H9 (cell line): ENCODE measurements at regions not wholly inside any gene's neighbourhood (a gene's known extent, or its start where the extent isn't known, plus 50 kb on each side); places are given as distances from the start of the nearest gene placed in this dataset.

Experiments
- DNase-seq: peaks from one replicate; pipeline ENCODE4 v3.0.0-alpha.2; 2017
- H2AFZ ChIP-seq: one replicate; pipeline ENCODE4 v1.6.1; 2013; ENCODE audit warnings: mild to moderate bottlenecking, low read length, control low read depth, moderate library complexity
- H2AK5ac ChIP-seq: 2 replicates; pipeline ENCODE4 v1.6.1; 2013; ENCODE audit warnings: low read length, control low read depth, mixed read lengths; ENCODE audit not compliant: insufficient read length
- H2BK120ac ChIP-seq: one replicate; pipeline ENCODE4 v1.6.1; 2013; ENCODE audit warnings: low read depth, mild to moderate bottlenecking, low read length, control low read depth, inconsistent platforms; ENCODE audit not compliant: poor library complexity, severe bottlenecking
- H2BK12ac ChIP-seq: 2 replicates; pipeline ENCODE4 v1.6.1; 2013; ENCODE audit warnings: low read length, control low read depth, mixed read lengths, low read depth; ENCODE audit not compliant: insufficient read length
- H2BK15ac ChIP-seq: 2 replicates; pipeline ENCODE4 v1.6.1; 2013; ENCODE audit warnings: low read depth, low read length, control low read depth
- H2BK20ac ChIP-seq: one replicate; pipeline ENCODE4 v1.6.1; 2013; ENCODE audit warnings: low read depth, mild to moderate bottlenecking, low read length, control low read depth, inconsistent platforms; ENCODE audit not compliant: poor library complexity, severe bottlenecking
- H2BK5ac ChIP-seq: 2 replicates; pipeline ENCODE4 v1.6.1; 2013; ENCODE audit warnings: low read length, control low read depth, mixed read lengths; ENCODE audit not compliant: insufficient read length
- H3K14ac ChIP-seq: 2 replicates; pipeline ENCODE4 v1.6.1; 2013; ENCODE audit warnings: low read length, control low read depth; ENCODE audit not compliant: insufficient read depth
- H3K18ac ChIP-seq: 2 replicates; pipeline ENCODE4 v1.6.1; 2013; ENCODE audit warnings: low read depth, mild to moderate bottlenecking, mixed read lengths, low read length, control low read depth; ENCODE audit not compliant: insufficient read length
- H3K23ac ChIP-seq: 2 replicates; pipeline ENCODE4 v1.6.1; 2013; ENCODE audit warnings: low read length, control low read depth, mixed read lengths, low read depth; ENCODE audit not compliant: insufficient read length
- H3K23me2 ChIP-seq: 2 replicates; pipeline ENCODE4 v1.6.1; 2013; ENCODE audit warnings: low read depth, mild to moderate bottlenecking, mixed read lengths, low read length, control low read depth; ENCODE audit not compliant: insufficient read length, poor library complexity, severe bottlenecking
- H3K27ac ChIP-seq: 2 replicates; pipeline ENCODE4 v1.5.1; 2013; ENCODE audit warnings: low read length, control low read depth, mixed read lengths, low read depth; ENCODE audit not compliant: insufficient read length
- H3K27me3 ChIP-seq: 2 replicates; pipeline ENCODE4 v1.6.1; 2013; ENCODE audit warnings: low read length, control low read depth, inconsistent platforms; ENCODE audit not compliant: insufficient read depth
- H3K4ac ChIP-seq: 2 replicates; pipeline ENCODE4 v1.6.1; 2013; ENCODE audit warnings: low read depth, mild to moderate bottlenecking, control low read depth, inconsistent platforms, low read length, moderate library complexity
- H3K4me1 ChIP-seq: 2 replicates; pipeline ENCODE4 v1.6.1; 2013; ENCODE audit warnings: low read length, control low read depth, inconsistent platforms; ENCODE audit not compliant: insufficient read depth
- H3K4me2 ChIP-seq: 2 replicates; pipeline ENCODE4 v1.6.1; 2013; ENCODE audit warnings: low read length, control low read depth, mixed read lengths; ENCODE audit not compliant: insufficient read length, insufficient read depth
- H3K56ac ChIP-seq: 2 replicates; pipeline ENCODE4 v1.6.1; 2013; ENCODE audit warnings: low read depth, mild to moderate bottlenecking, mixed read lengths, low read length, control low read depth; ENCODE audit not compliant: insufficient read length
- H3K79me1 ChIP-seq: 2 replicates; pipeline ENCODE4 v1.6.1; 2013; ENCODE audit warnings: low read depth, mild to moderate bottlenecking, moderate library complexity, low read length, control low read depth, inconsistent platforms; ENCODE audit not compliant: insufficient read depth, poor library complexity, severe bottlenecking
- H3K79me2 ChIP-seq: 2 replicates; pipeline ENCODE4 v1.6.1; 2013; ENCODE audit warnings: low read length, control low read depth, inconsistent platforms; ENCODE audit not compliant: insufficient read depth
- H3K9ac ChIP-seq: 2 replicates; pipeline ENCODE4 v1.6.1; 2013; ENCODE audit warnings: low read length, control low read depth, mixed read lengths; ENCODE audit not compliant: insufficient read length; ENCODE audit errors: extremely low read depth
- H3K9me3 ChIP-seq: one replicate; pipeline ENCODE4 v1.6.1; 2013; ENCODE audit warnings: low read depth, low read length, inconsistent platforms; ENCODE audit not compliant: control insufficient read depth
- H3T11ph ChIP-seq: one replicate; pipeline ENCODE4 v1.6.1; 2013; ENCODE audit warnings: mild to moderate bottlenecking, low read length, control low read depth, inconsistent platforms
- H4K20me1 ChIP-seq: one replicate; pipeline ENCODE4 v1.6.1; 2013; ENCODE audit not compliant: control insufficient read depth, insufficient read length, insufficient read depth
- H4K5ac ChIP-seq: 2 replicates; pipeline ENCODE4 v1.6.1; 2013; ENCODE audit warnings: low read depth, mild to moderate bottlenecking, mixed read lengths, low read length, control low read depth; ENCODE audit not compliant: insufficient read length
- H4K8ac ChIP-seq: replicated peaks from 2 replicates; pipeline ENCODE4 v1.6.1; 2013; ENCODE audit warnings: low read length, control low read depth, mixed read lengths, low read depth; ENCODE audit not compliant: insufficient read length
- H4K91ac ChIP-seq: 2 replicates; pipeline ENCODE4 v1.6.1; 2013; ENCODE audit warnings: low read depth, mild to moderate bottlenecking, moderate library complexity, mixed read lengths, low read length, control low read depth; ENCODE audit not compliant: insufficient read length
- H3K27ac Mint-ChIP-seq, 3 experiments: 2 replicates in 2 of 3; 3 replicates in 1 of 3; pipeline ENCODE4 v1.8.0; 2020 to 2021; ENCODE audit warnings: mixed read lengths in 3 of 3, mild to moderate bottlenecking in 1 of 3, moderate library complexity in 1 of 3
- H3K27me3 Mint-ChIP-seq: 2 replicates; pipeline ENCODE4 v1.8.0; 2021; ENCODE audit warnings: low read depth, mild to moderate bottlenecking, moderate library complexity, mixed read lengths
- H3K36me3 Mint-ChIP-seq, 3 experiments: 2 replicates in 2 of 3; 3 replicates in 1 of 3; pipeline ENCODE4 v1.8.0; 2020 to 2021; ENCODE audit warnings: low read depth in 3 of 3, mixed read lengths in 3 of 3; ENCODE audit not compliant: insufficient read depth in 1 of 3
- H3K4me1 Mint-ChIP-seq, 2 experiments: 2 replicates each; pipeline ENCODE4 v1.8.0; 2020; ENCODE audit warnings: mixed read lengths in 2 of 2
- H3K4me3 Mint-ChIP-seq, 2 experiments: 2 replicates in 1 of 2; 3 replicates in 1 of 2; pipeline ENCODE4 v1.8.0; 2020 to 2021; ENCODE audit warnings: mild to moderate bottlenecking in 2 of 2, mixed read lengths in 2 of 2, moderate library complexity in 1 of 2
- H3K9me3 Mint-ChIP-seq, 2 experiments: 2 replicates in 1 of 2; 3 replicates in 1 of 2; pipeline ENCODE4 v1.8.0; 2020; ENCODE audit warnings: mild to moderate bottlenecking in 2 of 2, mixed read lengths in 2 of 2, moderate library complexity in 1 of 2
- CTCF ChIP-seq: fragments of 200-600 bp; sonication (generic); conservative IDR thresholded peaks from 3 replicates; pipeline ENCODE4 v1.8.0; 2021; ENCODE audit warnings: antibody characterized with exemption, mild to moderate bottlenecking
- WGBS: extraction: QIAGEN DNeasy Blood & Tissue Kit; methylation state at CpG from one replicate; pipeline ENCODE4 v1.1.7; 2013; ENCODE audit warnings: missing lambda C conversion rate, low lambda C conversion rate, mixed read lengths; ENCODE audit not compliant: insufficient read length; ENCODE audit errors: extremely low coverage; 5-methylcytosine and 5-hydroxymethylcytosine counted together

GRCh38 chr12:24381790-24382189, 432.3 kb upstream of the SOX5 start:
- no peak overlapping the region for H4K8ac ChIP-seq
- no peak overlapping the region for H2BK12ac ChIP-seq
- no peak overlapping the region for H2AK5ac ChIP-seq
- H3K4me3 Mint-ChIP-seq, result no peak overlapping the region
- no peak overlapping the region for H3K4me2 ChIP-seq
- H3T11ph ChIP-seq, result no peak overlapping the region
- no peak overlapping the region for H2BK15ac ChIP-seq
- no peak overlapping the region for H3K14ac ChIP-seq
- no peak overlapping the region for H3K56ac ChIP-seq
- no peaks in the 10 kb centered on the region for H3K9me3 ChIP-seq
- DNase-seq, result no peak
- no peak overlapping the region for H2BK5ac ChIP-seq
- H3K27ac ChIP-seq, result no peak overlapping the region
- H3K4me1 ChIP-seq, result peaks cover 14% of the 10 kb centered on the region
- H3K27me3 Mint-ChIP-seq, result peaks cover 1% of the 10 kb centered on the region; the same call in 1 of the 2 replicates
- H4K20me1 ChIP-seq, result no peaks in the 10 kb centered on the region
- no peak overlapping the region for H3K27ac Mint-ChIP-seq
- no peak overlapping the region for H3K23ac ChIP-seq
- no peaks in the 10 kb centered on the region for H3K79me1 ChIP-seq
- peaks cover 9 to 18% (median 9%) of the 10 kb centered on the region in 3 experiments for H3K36me3 Mint-ChIP-seq
- no peak overlapping the region for H3K18ac ChIP-seq
- H4K91ac ChIP-seq, result no peak overlapping the region
- no peaks in the 10 kb centered on the region for H3K27me3 ChIP-seq
- no peak overlapping the region for H3K4ac ChIP-seq
- WGBS, result no CpG with 5 or more reads among the region's 3 CpGs
- peaks cover 36 to 57% of the 10 kb centered on the region in 2 experiments for H3K4me1 Mint-ChIP-seq
- no peak overlapping the region for H4K5ac ChIP-seq
- 0 out of 5 replicates have a peak, but pooled peaks cover 0 to 3% of the 10 kb centered on the region in 2 experiments for H3K9me3 Mint-ChIP-seq
- no peak overlapping the region for H3K9ac ChIP-seq
- H3K23me2 ChIP-seq, result no peaks in the 10 kb centered on the region
- no peaks in the 10 kb centered on the region for H3K79me2 ChIP-seq
- no peak for TF ChIP-seq CTCF
- no peak overlapping the region for H2AFZ ChIP-seq
- H2BK120ac ChIP-seq, result no peak overlapping the region
- no peak overlapping the region for H2BK20ac ChIP-seq
